Coronary artery (tissue), 2 donors: ENCODE measurements at regions not wholly inside any gene's neighbourhood (a gene's known extent, or its start where the extent isn't known, plus 50 kb on each side); places are given as distances from the start of the nearest gene placed in this dataset.

Source experiments
- DNase-seq: peaks from one replicate; pipeline ENCODE4 v3.0.0-alpha.2; 2017; ENCODE audit warnings: low spot score
- H3K27ac ChIP-seq, 2 donors: fragments of 200-600 bp; sonication (generic); one replicate each; pipeline ENCODE4 v1.5.1; 2016 to 2019
- H3K4me3 ChIP-seq: fragments of 200-600 bp; sonication (generic); 2 replicates; pipeline ENCODE4 v1.5.1; 2016; ENCODE audit warnings: mild to moderate bottlenecking, moderate library complexity
- TF ChIP-seq, protein P1 (sequence below): fragments of 200-600 bp; sonication (generic); IDR thresholded peaks from one replicate; pipeline ENCODE4 v1.5.1; 2019; ENCODE audit warnings: antibody characterized with exemption

DNA sequence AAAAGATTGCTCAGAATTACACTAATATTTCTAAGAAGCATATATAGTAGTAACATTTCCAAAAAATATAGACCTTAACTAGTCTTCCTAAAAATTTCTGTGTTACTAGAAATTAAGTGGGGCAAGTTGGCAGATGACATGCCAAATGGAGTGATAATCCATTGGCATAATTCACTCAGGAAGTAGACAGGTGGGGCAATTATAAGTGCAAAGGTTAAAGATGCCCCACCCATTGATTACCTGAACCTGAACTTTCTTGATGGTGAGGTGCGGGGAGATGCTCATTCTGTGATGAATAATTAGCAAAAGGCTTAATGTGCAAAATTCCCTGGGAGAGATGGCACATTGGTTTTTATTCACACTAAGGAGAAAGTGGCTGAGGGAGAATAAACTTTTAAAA is 145.8 kb upstream of the RASGEF1B start:
- Histone ChIP-seq H3K4me3 (no peak overlapping the region), H3K27ac (no peak overlapping the region)
- TF ChIP-seq, protein P1, sequence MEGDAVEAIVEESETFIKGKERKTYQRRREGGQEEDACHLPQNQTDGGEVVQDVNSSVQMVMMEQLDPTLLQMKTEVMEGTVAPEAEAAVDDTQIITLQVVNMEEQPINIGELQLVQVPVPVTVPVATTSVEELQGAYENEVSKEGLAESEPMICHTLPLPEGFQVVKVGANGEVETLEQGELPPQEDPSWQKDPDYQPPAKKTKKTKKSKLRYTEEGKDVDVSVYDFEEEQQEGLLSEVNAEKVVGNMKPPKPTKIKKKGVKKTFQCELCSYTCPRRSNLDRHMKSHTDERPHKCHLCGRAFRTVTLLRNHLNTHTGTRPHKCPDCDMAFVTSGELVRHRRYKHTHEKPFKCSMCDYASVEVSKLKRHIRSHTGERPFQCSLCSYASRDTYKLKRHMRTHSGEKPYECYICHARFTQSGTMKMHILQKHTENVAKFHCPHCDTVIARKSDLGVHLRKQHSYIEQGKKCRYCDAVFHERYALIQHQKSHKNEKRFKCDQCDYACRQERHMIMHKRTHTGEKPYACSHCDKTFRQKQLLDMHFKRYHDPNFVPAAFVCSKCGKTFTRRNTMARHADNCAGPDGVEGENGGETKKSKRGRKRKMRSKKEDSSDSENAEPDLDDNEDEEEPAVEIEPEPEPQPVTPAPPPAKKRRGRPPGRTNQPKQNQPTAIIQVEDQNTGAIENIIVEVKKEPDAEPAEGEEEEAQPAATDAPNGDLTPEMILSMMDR, result no peak
- DNase-seq, result no peak

DNA sequence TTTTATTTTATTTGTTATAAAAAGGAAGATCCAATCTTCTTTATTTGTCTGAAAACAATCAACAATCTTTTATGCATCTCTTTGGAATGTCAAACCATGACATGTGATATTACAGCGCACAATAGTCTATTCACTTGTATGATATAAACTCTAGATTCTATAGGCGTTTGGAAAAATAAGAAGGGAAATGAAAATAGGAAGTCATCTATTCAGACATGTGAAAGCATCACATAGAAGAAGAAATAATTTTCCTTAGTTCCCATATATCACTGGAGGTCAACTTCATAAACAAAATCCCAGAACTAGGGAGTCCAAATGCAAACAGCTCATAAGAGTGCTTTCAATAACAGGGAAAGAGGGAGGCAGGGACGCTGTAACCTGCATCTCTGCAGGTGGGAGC is 139.5 kb upstream of the RASGEF1B start:
- Histone ChIP-seq H3K27ac (no peak overlapping the region), H3K4me3 (no peak overlapping the region)
- DNase-seq, result no peak
- TF ChIP-seq, protein P1, result no peak

DNA sequence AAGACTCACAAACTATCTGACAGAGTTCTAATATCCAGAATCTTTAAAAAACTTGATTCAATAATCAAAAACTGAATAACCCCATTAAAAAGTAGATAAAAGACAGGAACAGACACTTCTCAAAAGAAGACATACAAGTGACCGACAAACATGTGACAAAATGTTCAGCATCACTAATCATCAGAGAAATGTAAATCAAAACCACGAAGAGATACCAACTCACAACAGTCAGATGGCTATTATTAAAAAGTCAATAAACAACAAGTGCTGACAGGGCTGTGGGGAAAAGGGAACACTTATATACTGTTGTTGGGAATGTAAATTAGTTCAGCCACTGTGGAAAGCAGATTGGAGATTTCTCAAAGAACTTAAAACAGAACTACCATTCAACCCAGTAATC is 138.1 kb upstream of the RASGEF1B start:
- TF ChIP-seq, protein P1, result no peak
- H3K27ac ChIP-seq, result no peak overlapping the region

DNA sequence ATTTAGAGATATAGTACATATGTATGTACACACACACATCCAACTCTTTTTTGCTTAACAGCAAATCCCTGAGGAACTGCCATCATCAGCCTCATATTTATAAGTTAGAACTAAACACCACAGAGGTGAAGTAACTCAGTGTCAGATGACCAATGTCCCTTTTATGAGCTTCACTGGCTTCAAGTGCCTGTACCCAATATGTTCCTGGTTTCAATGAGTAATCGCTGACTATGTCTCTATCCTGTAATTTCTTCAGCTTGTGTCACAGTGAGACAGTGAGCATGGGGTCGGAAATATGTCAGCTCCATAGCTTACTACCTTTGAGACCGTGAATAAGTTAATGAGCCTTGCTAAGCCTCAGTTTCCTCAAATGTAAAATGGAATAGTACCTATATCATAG is 136.2 kb upstream of the RASGEF1B start:
- no peak overlapping the region for H3K4me3 ChIP-seq
- H3K27ac ChIP-seq, result no peak overlapping the region
- TF ChIP-seq, protein P1, result no peak
- no peak for DNase-seq

More for the DNA sequence above, 138.1 kb upstream of the RASGEF1B start:
- DNase-seq, result no peak
- no peak overlapping the region for H3K4me3 ChIP-seq

DNA sequence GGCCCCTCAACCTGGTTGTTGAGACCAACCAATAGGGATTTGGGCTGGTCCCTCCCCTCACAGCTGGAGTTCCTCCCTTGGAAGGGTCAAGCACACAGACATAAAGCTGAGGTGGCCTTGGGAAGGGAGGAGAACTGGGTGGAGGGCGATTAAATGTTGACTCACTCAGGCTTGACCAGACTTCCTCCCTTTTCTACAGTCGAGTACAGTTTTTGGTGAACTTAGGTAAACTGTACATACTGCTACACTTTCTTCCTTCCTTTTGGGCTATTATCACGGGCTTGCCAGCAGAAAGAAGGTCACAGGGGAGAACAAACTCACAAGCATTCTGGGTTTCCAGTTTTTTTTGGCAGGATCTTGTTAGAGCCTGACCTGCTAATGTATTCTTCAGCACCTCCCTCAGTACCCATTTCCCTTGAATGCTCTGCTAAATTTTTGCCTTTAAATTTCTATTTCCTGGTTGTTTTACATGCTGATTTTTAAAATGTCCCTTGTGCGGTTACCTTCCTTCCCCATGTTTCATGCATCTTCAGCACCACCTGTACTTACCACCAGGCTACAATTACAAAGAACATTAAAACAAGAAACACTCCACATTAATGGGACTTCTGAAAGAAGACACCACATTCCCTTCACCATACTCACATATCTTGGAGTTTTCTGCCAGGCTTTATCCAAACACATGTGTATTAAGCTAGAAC is 135.2 kb upstream of the RASGEF1B start:
- Histone ChIP-seq H3K4me3 (no peak overlapping the region), H3K27ac (peak overlapping the region in 1 of 2 donors; percentile 53)

DNA sequence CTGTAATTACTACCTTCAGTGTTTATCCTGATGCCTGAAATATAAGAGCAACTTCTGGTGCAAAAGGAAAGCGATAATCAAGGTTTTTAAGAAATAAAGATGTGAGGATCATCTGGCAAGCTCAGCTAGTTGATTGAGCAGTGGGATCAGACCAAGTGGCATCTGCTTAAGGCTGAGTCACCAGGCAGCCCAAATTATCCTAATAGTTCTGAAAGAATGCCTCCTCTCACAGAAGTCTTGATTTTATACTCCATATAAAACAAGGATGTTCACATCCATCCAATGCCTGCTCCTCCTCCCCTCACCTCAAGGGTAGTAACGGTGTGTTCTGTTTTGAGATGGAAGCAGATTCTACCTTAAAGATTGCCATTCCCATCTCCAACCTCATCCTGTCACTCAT is 134.5 kb upstream of the RASGEF1B start:
- peak overlapping the region in 1 of 2 donors; percentile 53 for H3K27ac ChIP-seq
- TF ChIP-seq, protein P1, result no peak
- no peak overlapping the region for H3K4me3 ChIP-seq
- no peak for DNase-seq

More for the DNA sequence above, 135.2 kb upstream of the RASGEF1B start:
- TF ChIP-seq, protein P1, result no peak
- no peak for DNase-seq

DNA sequence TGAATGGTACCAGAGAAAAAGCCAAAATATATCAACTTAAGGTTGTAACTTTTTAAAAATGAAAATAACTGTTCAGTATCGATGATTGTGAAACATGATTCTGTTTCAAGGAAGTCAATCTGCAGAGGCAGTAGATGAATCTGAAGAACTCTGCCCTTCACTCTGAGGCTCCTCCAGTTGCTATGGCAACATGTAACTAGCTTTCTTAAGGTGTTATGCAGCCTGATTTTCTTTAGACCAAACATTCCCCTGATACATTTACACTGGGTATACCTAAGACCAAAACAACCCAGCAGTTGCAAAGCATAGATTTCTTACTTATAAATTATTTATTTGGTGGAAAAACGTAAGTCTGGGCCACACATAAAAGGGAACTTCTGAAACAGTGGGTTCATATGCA is 133.6 kb upstream of the RASGEF1B start:
- H3K4me3 ChIP-seq, result no peak overlapping the region
- DNase-seq, result no peak

More for the DNA sequence above, 133.6 kb upstream of the RASGEF1B start:
- no peak overlapping the region for H3K27ac ChIP-seq
- TF ChIP-seq, protein P1, result no peak
